ENCODE measurements at regions not wholly inside any gene's neighbourhood (a gene's known extent, or its start where the extent isn't known, plus 50 kb on each side); places are given as distances from the start of the nearest gene placed in this dataset.

- Histone ChIP-seq H3K9me3 (replicated peaks) (no peaks in the 10 kb centered on the region), H3K27ac (no peak overlapping the region), H3K4me1 (replicated peaks) (no peaks in the 10 kb centered on the region), H3K27me3 (replicated peaks) (no peaks in the 10 kb centered on the region), H3K4me3 (no peak overlapping the region), H3K36me3 (no peaks in the 10 kb centered on the region)
- no peak for DNase-seq (ENCODE audit: low read depth in 1 of 2, low spot score in 2 of 2)
Measured at GRCh38 chr18:71114550-71115210, 825.8 kb downstream of the SOCS6 start.

DNA sequence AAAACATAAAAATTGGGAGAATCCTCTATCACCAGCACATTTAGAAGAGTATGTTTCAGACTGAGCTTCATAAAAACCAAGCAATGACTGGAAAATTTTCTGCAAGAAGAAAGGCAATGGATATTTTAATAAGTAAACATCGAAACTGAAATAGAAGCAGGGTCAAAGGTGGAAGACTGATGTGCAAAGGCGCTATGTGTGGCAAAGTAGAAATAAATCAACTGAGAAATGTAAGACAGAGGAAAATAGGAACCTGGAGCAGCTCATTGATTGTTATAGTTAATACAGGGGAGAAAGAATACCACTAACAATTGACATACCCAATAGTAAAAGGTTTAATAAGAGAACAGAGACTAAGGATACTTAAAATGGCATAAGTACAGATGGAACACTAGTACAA lies 818.4 kb downstream of the SOCS6 start:
- no peak overlapping the region for H3K27ac ChIP-seq
- no peaks in the 10 kb centered on the region for H3K36me3 ChIP-seq
- H3K4me1 ChIP-seq (replicated peaks): no peaks in the 10 kb centered on the region
- DNase-seq (ENCODE audit: low read depth in 1 of 2, low spot score in 2 of 2): no peak
- H3K4me3 ChIP-seq: no peak overlapping the region
- no peaks in the 10 kb centered on the region for H3K9me3 ChIP-seq (replicated peaks)
- no peaks in the 10 kb centered on the region for H3K27me3 ChIP-seq (replicated peaks)

GRCh38 chr18:71106701-71107100 lies 817.9 kb downstream of the SOCS6 start:
- Histone ChIP-seq H3K27me3 (replicated peaks) (no peaks in the 10 kb centered on the region), H3K36me3 (no peaks in the 10 kb centered on the region), H3K4me3 (no peak overlapping the region), H3K4me1 (replicated peaks) (no peaks in the 10 kb centered on the region), H3K9me3 (replicated peaks) (no peaks in the 10 kb centered on the region), H3K27ac (no peak overlapping the region)
- no peak for DNase-seq (ENCODE audit: low read depth in 1 of 2, low spot score in 2 of 2)

DNA sequence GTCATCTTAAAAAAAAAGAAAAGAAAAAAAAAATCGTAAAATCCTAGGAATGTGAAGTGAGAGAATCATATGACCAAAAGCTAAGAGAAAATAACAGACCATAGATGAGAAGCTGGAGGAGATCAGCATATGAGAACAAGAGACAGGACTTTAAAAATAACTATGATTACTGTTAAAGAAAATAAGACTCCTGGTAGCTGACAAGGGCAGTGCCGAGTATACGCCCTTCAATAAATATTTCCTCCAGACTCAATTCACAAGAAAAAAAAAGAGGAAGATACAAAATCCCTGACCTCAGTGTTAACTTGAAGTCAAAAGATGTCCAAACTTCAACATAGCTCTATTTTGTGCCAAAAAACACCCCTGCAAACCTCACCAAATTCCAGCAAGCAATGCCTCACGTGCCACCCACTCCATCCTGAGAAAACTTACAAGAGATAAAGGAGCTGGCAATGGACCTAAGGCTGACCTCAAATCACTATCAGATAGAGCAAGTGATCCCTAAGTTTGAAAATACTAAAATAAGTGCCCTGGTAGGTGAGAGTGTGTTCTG lies 817.2 kb downstream of the SOCS6 start:
- no peak overlapping the region for H3K27ac ChIP-seq
- no peaks in the 10 kb centered on the region for H3K9me3 ChIP-seq (replicated peaks)
- no peaks in the 10 kb centered on the region for H3K4me1 ChIP-seq (replicated peaks)
- DNase-seq (ENCODE audit: low read depth in 1 of 2, low spot score in 2 of 2): no peak
- no peak overlapping the region for H3K4me3 ChIP-seq
- H3K36me3 ChIP-seq: no peaks in the 10 kb centered on the region
- H3K27me3 ChIP-seq (replicated peaks): no peaks in the 10 kb centered on the region

- no peaks in the 10 kb centered on the region for H3K9me3 ChIP-seq (replicated peaks)
- H3K4me3 ChIP-seq: no peak overlapping the region
- H3K27me3 ChIP-seq (replicated peaks): no peaks in the 10 kb centered on the region
- no peaks in the 10 kb centered on the region for H3K4me1 ChIP-seq (replicated peaks)
- DNase-seq (ENCODE audit: low read depth in 1 of 2, low spot score in 2 of 2): no peak
- no peak overlapping the region for H3K27ac ChIP-seq
- H3K36me3 ChIP-seq: no peaks in the 10 kb centered on the region
Measured at GRCh38 chr18:71105078-71105819, 816.4 kb downstream of the SOCS6 start.

- Histone ChIP-seq H3K27me3 (replicated peaks) (no peaks in the 10 kb centered on the region), H3K36me3 (no peaks in the 10 kb centered on the region), H3K9me3 (replicated peaks) (no peaks in the 10 kb centered on the region), H3K27ac (no peak overlapping the region), H3K4me1 (replicated peaks) (no peaks in the 10 kb centered on the region), H3K4me3 (no peak overlapping the region)
- DNase-seq (ENCODE audit: low read depth in 1 of 2, low spot score in 2 of 2): no peak
Measured at GRCh38 chr18:71079606-71080005, 790.8 kb downstream of the SOCS6 start.

GRCh38 chr18:71077451-71077850 lies 788.6 kb downstream of the SOCS6 start:
- Histone ChIP-seq H3K36me3 (no peaks in the 10 kb centered on the region), H3K9me3 (replicated peaks) (no peaks in the 10 kb centered on the region), H3K4me1 (replicated peaks) (no peaks in the 10 kb centered on the region), H3K27me3 (replicated peaks) (no peaks in the 10 kb centered on the region), H3K27ac (no peak overlapping the region), H3K4me3 (no peak overlapping the region)
- DNase-seq (ENCODE audit: low read depth in 1 of 2, low spot score in 2 of 2): no peak

DNA sequence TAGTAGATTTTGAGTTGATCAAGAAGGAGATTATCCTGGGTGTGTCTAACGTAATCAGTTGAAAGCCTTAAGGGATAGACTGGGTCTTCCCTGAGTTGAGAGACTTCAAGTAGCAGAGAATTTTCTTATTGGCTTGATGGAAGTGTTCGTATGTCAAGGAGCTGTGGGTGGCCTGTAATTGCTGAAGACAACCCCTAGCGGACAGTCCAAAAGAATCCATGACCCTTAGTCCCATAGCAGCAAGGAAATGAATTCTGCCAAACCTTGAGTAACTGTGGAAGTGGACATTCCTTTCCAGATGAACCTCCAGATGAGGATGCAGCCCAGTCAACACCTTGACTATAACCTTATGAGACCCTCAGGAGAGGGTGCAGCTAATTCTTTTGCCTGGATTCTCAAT lies 786.3 kb downstream of the SOCS6 start:
- Histone ChIP-seq H3K9me3 (replicated peaks) (no peaks in the 10 kb centered on the region), H3K27ac (no peak overlapping the region), H3K4me1 (replicated peaks) (no peaks in the 10 kb centered on the region), H3K36me3 (no peaks in the 10 kb centered on the region), H3K27me3 (replicated peaks) (no peaks in the 10 kb centered on the region), H3K4me3 (no peak overlapping the region)
- DNase-seq (ENCODE audit: low read depth in 1 of 2, low spot score in 2 of 2): no peak

GRCh38 chr18:71068338-71068737 lies 779.5 kb downstream of the SOCS6 start:
- H3K27ac ChIP-seq: no peak overlapping the region
- no peak for DNase-seq (ENCODE audit: low read depth in 1 of 2, low spot score in 2 of 2)
- no peaks in the 10 kb centered on the region for H3K9me3 ChIP-seq (replicated peaks)

DNA sequence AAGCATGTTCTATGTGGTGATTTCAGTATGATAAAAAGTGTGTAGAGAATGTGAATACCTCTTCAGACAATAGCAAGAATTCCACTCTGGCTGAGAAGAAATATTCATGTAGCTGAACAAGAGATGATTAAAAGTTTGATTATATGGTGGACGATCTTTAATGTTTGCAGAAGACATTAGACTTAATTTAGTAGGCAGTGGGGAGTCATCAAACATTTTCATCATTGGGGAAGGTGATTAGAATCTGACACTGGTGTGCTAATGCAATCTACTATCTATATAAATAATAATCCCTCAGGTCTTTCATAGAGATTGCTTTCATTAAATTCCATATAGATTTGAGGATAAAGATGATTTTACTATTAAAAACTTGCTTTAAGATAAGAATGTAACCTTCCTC lies 761.0 kb downstream of the SOCS6 start:
- no peaks in the 10 kb centered on the region for H3K9me3 ChIP-seq (replicated peaks)

More at GRCh38 chr18:71068338-71068737, 779.5 kb downstream of the SOCS6 start:
- Histone ChIP-seq H3K27me3 (replicated peaks) (no peaks in the 10 kb centered on the region), H3K4me1 (replicated peaks) (no peaks in the 10 kb centered on the region), H3K36me3 (no peaks in the 10 kb centered on the region), H3K4me3 (no peak overlapping the region)

GRCh38 chr18:71047882-71048281 lies 759.0 kb downstream of the SOCS6 start:
- Histone ChIP-seq H3K4me1 (replicated peaks) (no peaks in the 10 kb centered on the region), H3K27ac (no peak overlapping the region), H3K4me3 (no peak overlapping the region), H3K27me3 (replicated peaks) (no peaks in the 10 kb centered on the region), H3K36me3 (no peaks in the 10 kb centered on the region), H3K9me3 (replicated peaks) (no peaks in the 10 kb centered on the region)
- no peak for DNase-seq (ENCODE audit: low read depth in 1 of 2, low spot score in 2 of 2)

More for the DNA sequence above, 761.0 kb downstream of the SOCS6 start:
- H3K27me3 ChIP-seq (replicated peaks): no peaks in the 10 kb centered on the region
- no peaks in the 10 kb centered on the region for H3K4me1 ChIP-seq (replicated peaks)
- no peak overlapping the region for H3K4me3 ChIP-seq
- DNase-seq (ENCODE audit: low read depth in 1 of 2, low spot score in 2 of 2): no peak
- H3K36me3 ChIP-seq: no peaks in the 10 kb centered on the region
- H3K27ac ChIP-seq: no peak overlapping the region

- Histone ChIP-seq H3K9me3 (replicated peaks) (no peaks in the 10 kb centered on the region), H3K4me1 (replicated peaks) (no peaks in the 10 kb centered on the region), H3K36me3 (no peaks in the 10 kb centered on the region), H3K27ac (no peak overlapping the region), H3K4me3 (no peak overlapping the region), H3K27me3 (replicated peaks) (no peaks in the 10 kb centered on the region)
- DNase-seq (ENCODE audit: low read depth in 1 of 2, low spot score in 2 of 2): no peak
Measured at GRCh38 chr18:71045331-71046065, 756.7 kb downstream of the SOCS6 start.

- H3K27ac ChIP-seq: no peak overlapping the region
- H3K4me1 ChIP-seq (replicated peaks): peaks cover 7% of the 10 kb centered on the region
- H3K9me3 ChIP-seq (replicated peaks): no peaks in the 10 kb centered on the region
- H3K27me3 ChIP-seq (replicated peaks): no peaks in the 10 kb centered on the region
- H3K36me3 ChIP-seq: no peaks in the 10 kb centered on the region
- H3K4me3 ChIP-seq: no peak overlapping the region
- DNase-seq (ENCODE audit: low read depth in 1 of 2, low spot score in 2 of 2): no peak
Measured at GRCh38 chr18:71040161-71040560, 751.3 kb downstream of the SOCS6 start.

- H3K36me3 ChIP-seq: no peaks in the 10 kb centered on the region
- H3K4me1 ChIP-seq (replicated peaks): peaks cover 7% of the 10 kb centered on the region
- H3K27me3 ChIP-seq (replicated peaks): no peaks in the 10 kb centered on the region
- no peak for DNase-seq (ENCODE audit: low read depth in 1 of 2, low spot score in 2 of 2)
- H3K4me3 ChIP-seq: no peak overlapping the region
- H3K27ac ChIP-seq: no peak overlapping the region
- H3K9me3 ChIP-seq (replicated peaks): no peaks in the 10 kb centered on the region
Measured at GRCh38 chr18:71038196-71038595, 749.4 kb downstream of the SOCS6 start.
